ENCODE measurements at regions not wholly inside any gene's neighbourhood (a gene's known extent, or its start where the extent isn't known, plus 50 kb on each side); places are given as distances from the start of the nearest gene placed in this dataset.

DNA sequence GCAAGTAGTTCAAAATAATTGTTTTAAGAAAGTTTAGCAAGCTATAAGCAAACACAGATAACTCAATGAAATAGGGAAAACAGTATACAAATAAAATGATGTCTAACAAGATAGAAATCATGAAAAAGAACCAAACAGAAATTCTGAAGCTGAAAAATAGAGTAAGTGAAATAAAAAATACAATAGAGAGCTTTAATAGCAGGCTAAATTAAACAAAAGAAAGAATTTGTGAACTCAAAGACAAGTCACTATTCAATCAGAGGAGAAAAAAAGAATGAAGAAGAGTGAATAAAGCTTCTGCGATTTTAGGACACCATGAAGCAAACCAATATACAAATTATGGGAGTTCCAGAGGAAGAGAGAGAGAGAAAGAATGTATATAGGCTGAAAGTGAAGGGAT is 576.8 kb downstream of the STK39 start:
- Histone ChIP-seq H3K9me3 (ENCODE audit: control insufficient read depth in 4 of 4, insufficient read depth in 3 of 4, low read length in 3 of 4) (peaks cover 0 to 7% (median 3%) of the 10 kb centered on the region in 4 donors), H3K27ac (ENCODE audit: low read depth in 1 of 2, low read length in 1 of 2) (no peak overlapping the region), H3K4me1 (ENCODE audit: control insufficient read depth in 5 of 5, insufficient read depth in 5 of 5, low read length in 5 of 5) (no peaks in the 10 kb centered on the region), H3K9ac (ENCODE audit: insufficient read depth in 1 of 2, low read length in 2 of 2) (no peak overlapping the region), H3K36me3 (ENCODE audit: control insufficient read depth in 4 of 4, insufficient read depth in 4 of 4, low read length in 4 of 4) (no peaks in the 10 kb centered on the region), H3K4me3 (no peak overlapping the region), H3K27me3 (ENCODE audit: control insufficient read depth in 3 of 3, insufficient read depth in 3 of 3, low read length in 2 of 3) (no peaks in the 10 kb centered on the region)
- WGBS, 2 donors, result 0% methylated on average over 1 of the region's 1 CpG
- no peak for DNase-seq
- ATAC-seq (ENCODE audit: insufficient read depth, low FRiP score), result no peak
- TF ChIP-seq, protein P1, sequence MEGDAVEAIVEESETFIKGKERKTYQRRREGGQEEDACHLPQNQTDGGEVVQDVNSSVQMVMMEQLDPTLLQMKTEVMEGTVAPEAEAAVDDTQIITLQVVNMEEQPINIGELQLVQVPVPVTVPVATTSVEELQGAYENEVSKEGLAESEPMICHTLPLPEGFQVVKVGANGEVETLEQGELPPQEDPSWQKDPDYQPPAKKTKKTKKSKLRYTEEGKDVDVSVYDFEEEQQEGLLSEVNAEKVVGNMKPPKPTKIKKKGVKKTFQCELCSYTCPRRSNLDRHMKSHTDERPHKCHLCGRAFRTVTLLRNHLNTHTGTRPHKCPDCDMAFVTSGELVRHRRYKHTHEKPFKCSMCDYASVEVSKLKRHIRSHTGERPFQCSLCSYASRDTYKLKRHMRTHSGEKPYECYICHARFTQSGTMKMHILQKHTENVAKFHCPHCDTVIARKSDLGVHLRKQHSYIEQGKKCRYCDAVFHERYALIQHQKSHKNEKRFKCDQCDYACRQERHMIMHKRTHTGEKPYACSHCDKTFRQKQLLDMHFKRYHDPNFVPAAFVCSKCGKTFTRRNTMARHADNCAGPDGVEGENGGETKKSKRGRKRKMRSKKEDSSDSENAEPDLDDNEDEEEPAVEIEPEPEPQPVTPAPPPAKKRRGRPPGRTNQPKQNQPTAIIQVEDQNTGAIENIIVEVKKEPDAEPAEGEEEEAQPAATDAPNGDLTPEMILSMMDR (IDR thresholded peaks at IDR 0.05; ENCODE audit: control extremely low read depth, extremely low read depth), result no peak

DNA sequence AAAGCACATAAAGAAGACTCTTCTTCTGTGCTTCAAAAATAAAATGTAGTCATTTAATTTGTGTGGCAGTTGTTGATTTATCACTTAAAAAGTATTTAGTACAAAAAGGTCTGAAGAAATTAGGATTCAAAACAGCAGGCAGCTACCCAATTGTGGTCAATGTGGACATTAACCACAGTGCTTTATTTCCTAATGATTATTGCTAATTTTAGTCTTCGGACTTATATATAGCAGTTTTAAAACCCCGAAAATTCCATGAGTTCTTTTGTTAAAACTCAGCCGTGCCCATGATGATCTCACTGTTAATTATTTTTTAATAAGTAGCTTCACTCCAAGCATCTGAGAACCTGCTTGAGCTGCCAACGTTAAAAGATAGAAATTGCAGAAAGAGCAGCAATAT is 594.3 kb downstream of the STK39 start:
- no peak overlapping the region for H3K27ac ChIP-seq (ENCODE audit: low read depth in 1 of 2, low read length in 1 of 2)
- DNase-seq (no peak), ATAC-seq (ENCODE audit: insufficient read depth, low FRiP score) (no peak)
- H3K36me3 ChIP-seq (ENCODE audit: control insufficient read depth in 4 of 4, insufficient read depth in 4 of 4, low read length in 4 of 4), result no peaks in the 10 kb centered on the region
- WGBS, 2 donors, result 76 to 77% methylated on average over 4 of the region's 4 CpGs
- no peaks in the 10 kb centered on the region for H3K27me3 ChIP-seq (ENCODE audit: control insufficient read depth in 3 of 3, insufficient read depth in 3 of 3, low read length in 2 of 3)
- H3K4me3 ChIP-seq, result no peak overlapping the region
- peaks cover 0 to 1% (median 0%) of the 10 kb centered on the region in 4 donors for H3K9me3 ChIP-seq (ENCODE audit: control insufficient read depth in 4 of 4, insufficient read depth in 3 of 4, low read length in 3 of 4)
- H3K9ac ChIP-seq (ENCODE audit: insufficient read depth in 1 of 2, low read length in 2 of 2), result no peak overlapping the region
- no peaks in the 10 kb centered on the region for H3K4me1 ChIP-seq (ENCODE audit: control insufficient read depth in 5 of 5, insufficient read depth in 5 of 5, low read length in 5 of 5)
- TF ChIP-seq, protein P1 (IDR thresholded peaks at IDR 0.05; ENCODE audit: control extremely low read depth, extremely low read depth), result no peak

DNA sequence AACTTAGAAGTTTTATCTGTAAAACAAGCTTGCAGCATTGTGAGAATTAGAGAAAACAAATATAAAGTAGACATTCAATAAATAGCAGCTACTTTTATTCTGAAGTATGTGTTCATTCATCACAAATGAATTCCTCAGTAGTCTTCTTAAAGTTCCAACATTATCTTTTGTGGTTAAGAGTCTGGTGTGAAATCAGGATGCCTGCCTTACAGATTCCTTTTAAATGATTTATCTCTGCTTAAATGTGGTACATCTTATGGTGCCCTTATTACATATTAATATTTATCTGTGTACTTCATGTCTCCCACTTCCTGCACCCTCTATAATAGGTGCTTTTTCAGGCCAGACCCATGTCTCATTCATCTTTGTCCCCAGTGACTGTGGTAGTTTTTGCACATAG is 595.0 kb downstream of the STK39 start:
- no peaks in the 10 kb centered on the region for H3K4me1 ChIP-seq (ENCODE audit: control insufficient read depth in 5 of 5, insufficient read depth in 5 of 5, low read length in 5 of 5)
- no peak overlapping the region for H3K27ac ChIP-seq (ENCODE audit: low read depth in 1 of 2, low read length in 1 of 2)
- ATAC-seq (ENCODE audit: insufficient read depth, low FRiP score) (no peak), DNase-seq (no peak)
- H3K4me3 ChIP-seq, result no peak overlapping the region
- no peaks in the 10 kb centered on the region for H3K36me3 ChIP-seq (ENCODE audit: control insufficient read depth in 4 of 4, insufficient read depth in 4 of 4, low read length in 4 of 4)
- H3K9me3 ChIP-seq (ENCODE audit: control insufficient read depth in 4 of 4, insufficient read depth in 3 of 4, low read length in 3 of 4), result peaks cover 0 to 1% (median 0%) of the 10 kb centered on the region in 4 donors
- H3K27me3 ChIP-seq (ENCODE audit: control insufficient read depth in 3 of 3, insufficient read depth in 3 of 3, low read length in 2 of 3), result no peaks in the 10 kb centered on the region
- TF ChIP-seq, protein P1 (IDR thresholded peaks at IDR 0.05; ENCODE audit: control extremely low read depth, extremely low read depth), result no peak
- H3K9ac ChIP-seq (ENCODE audit: insufficient read depth in 1 of 2, low read length in 2 of 2), result no peak overlapping the region

DNA sequence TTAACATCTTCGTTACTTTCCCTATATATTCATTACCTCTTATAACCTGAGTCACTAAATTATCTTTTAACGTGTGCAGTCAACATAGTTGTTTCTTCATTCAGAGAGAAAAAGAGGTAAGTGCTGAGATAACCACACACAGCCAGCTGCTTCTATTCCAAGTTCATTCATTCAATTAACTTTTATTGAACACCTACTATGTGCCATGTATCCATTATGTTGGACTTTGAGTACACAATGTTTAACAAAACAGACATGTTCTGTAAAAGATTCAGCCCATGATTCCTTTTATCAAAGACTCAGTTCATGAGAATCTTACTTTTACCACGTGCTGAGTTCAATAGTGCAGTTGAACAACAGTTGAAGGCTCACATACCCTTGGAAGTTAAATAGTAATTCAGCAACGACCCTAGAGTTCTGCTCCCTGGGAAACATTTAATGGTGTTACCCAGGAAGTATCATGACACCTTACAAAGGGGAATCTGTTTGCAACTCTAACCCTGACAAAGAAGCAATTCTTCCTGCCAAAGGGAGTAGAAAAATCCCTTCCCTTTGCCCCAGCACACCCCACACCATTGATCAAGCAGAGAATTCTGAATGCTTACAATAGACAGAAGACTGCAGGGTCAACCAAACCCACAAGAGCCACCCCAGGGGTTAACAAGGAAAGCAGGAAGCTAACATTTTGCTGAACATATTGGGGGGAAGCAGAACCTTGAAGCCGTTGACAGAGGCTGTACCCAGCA is 595.8 kb downstream of the STK39 start:
- 60% methylated on average over 5 of the region's 5 CpGs for WGBS, 2 donors

More for the DNA sequence above, 595.8 kb downstream of the STK39 start:
- Histone ChIP-seq H3K4me1 (ENCODE audit: control insufficient read depth in 5 of 5, insufficient read depth in 5 of 5, low read length in 5 of 5) (no peaks in the 10 kb centered on the region), H3K9ac (ENCODE audit: insufficient read depth in 1 of 2, low read length in 2 of 2) (no peak overlapping the region), H3K27me3 (ENCODE audit: control insufficient read depth in 3 of 3, insufficient read depth in 3 of 3, low read length in 2 of 3) (no peaks in the 10 kb centered on the region), H3K4me3 (no peak overlapping the region), H3K9me3 (ENCODE audit: control insufficient read depth in 4 of 4, insufficient read depth in 3 of 4, low read length in 3 of 4) (peaks cover 0 to 1% (median 0%) of the 10 kb centered on the region in 4 donors), H3K27ac (ENCODE audit: low read depth in 1 of 2, low read length in 1 of 2) (no peak overlapping the region), H3K36me3 (ENCODE audit: control insufficient read depth in 4 of 4, insufficient read depth in 4 of 4, low read length in 4 of 4) (no peaks in the 10 kb centered on the region)
- DNase-seq (no peak), ATAC-seq (ENCODE audit: insufficient read depth, low FRiP score) (no peak)
- TF ChIP-seq, protein P1 (IDR thresholded peaks at IDR 0.05; ENCODE audit: control extremely low read depth, extremely low read depth), result no peak
